ENCODE measurements at regions not wholly inside any gene's neighbourhood (a gene's known extent, or its start where the extent isn't known, plus 50 kb on each side); places are given as distances from the start of the nearest gene placed in this dataset.

- H3K4me3 ChIP-seq (ENCODE audit: low read depth, low read length), result no peak overlapping the region
- no peak for TF ChIP-seq CTCF (IDR thresholded peaks at IDR 0.05; ENCODE audit: control insufficient read depth, extremely low read depth, insufficient read depth)
- no peak for DNase-seq (ENCODE audit: low read depth)
These were observed 446.6 kb upstream of the BCHE start for GRCh38 chr3:166283840-166284239.

- no peak overlapping the region for H3K4me3 ChIP-seq (ENCODE audit: low read depth, low read length)
- TF ChIP-seq CTCF (IDR thresholded peaks at IDR 0.05; ENCODE audit: control insufficient read depth, extremely low read depth, insufficient read depth), result no peak
- DNase-seq (ENCODE audit: low read depth), result no peak
These were observed 445.7 kb upstream of the BCHE start for GRCh38 chr3:166282931-166283330.

GRCh38 chr3:166279636-166280035 is 442.4 kb upstream of the BCHE start:
- no peak for DNase-seq (ENCODE audit: low read depth)
- H3K4me3 ChIP-seq (ENCODE audit: low read depth, low read length), result no peak overlapping the region
- TF ChIP-seq CTCF (IDR thresholded peaks at IDR 0.05; ENCODE audit: control insufficient read depth, extremely low read depth, insufficient read depth), result no peak

GRCh38 chr3:166275024-166275390 is 437.8 kb upstream of the BCHE start:
- TF ChIP-seq CTCF (IDR thresholded peaks at IDR 0.05; ENCODE audit: control insufficient read depth, extremely low read depth, insufficient read depth), result no peak
- DNase-seq (ENCODE audit: low read depth), result no peak
- H3K4me3 ChIP-seq (ENCODE audit: low read depth, low read length), result no peak overlapping the region

GRCh38 chr3:166274351-166275023 is 437.3 kb upstream of the BCHE start:
- no peak for TF ChIP-seq CTCF (IDR thresholded peaks at IDR 0.05; ENCODE audit: control insufficient read depth, extremely low read depth, insufficient read depth)
- no peak overlapping the region for H3K4me3 ChIP-seq (ENCODE audit: low read depth, low read length)
- no peak for DNase-seq (ENCODE audit: low read depth)

GRCh38 chr3:166270429-166270828 is 433.2 kb upstream of the BCHE start:
- no peak for DNase-seq (ENCODE audit: low read depth)
- no peak for TF ChIP-seq CTCF (IDR thresholded peaks at IDR 0.05; ENCODE audit: control insufficient read depth, extremely low read depth, insufficient read depth)
- H3K4me3 ChIP-seq (ENCODE audit: low read depth, low read length), result no peak overlapping the region

GRCh38 chr3:166265153-166265552 is 427.9 kb upstream of the BCHE start:
- no peak overlapping the region for H3K4me3 ChIP-seq (ENCODE audit: low read depth, low read length)
- no peak for DNase-seq (ENCODE audit: low read depth)
- no peak for TF ChIP-seq CTCF (IDR thresholded peaks at IDR 0.05; ENCODE audit: control insufficient read depth, extremely low read depth, insufficient read depth)
